ENCODE measurements at regions not wholly inside any gene's neighbourhood (a gene's known extent, or its start where the extent isn't known, plus 50 kb on each side); places are given as distances from the start of the nearest gene placed in this dataset.

DNA sequence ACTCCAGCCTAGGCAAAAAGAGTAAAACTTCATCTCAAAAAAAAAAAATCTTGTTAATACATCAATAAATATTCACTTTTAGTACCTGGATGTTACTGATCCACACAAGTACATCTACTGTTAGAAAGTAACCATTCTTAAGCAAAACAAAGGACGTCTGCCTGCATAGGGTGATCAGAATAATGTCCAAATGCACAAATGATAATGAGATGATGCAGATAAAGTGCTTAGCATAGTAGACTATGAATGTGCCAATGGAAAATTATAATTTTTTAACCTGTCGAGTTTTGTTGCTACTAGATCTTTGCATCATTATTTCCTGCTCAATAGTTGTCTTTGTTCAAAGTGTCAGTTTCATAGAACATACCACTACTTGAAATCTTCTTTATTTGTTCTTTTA lies 109.6 kb upstream of the IMMP2L start:
- H3K79me2 ChIP-seq (ENCODE audit: control insufficient read depth, insufficient read depth, low read length), result no peaks in the 10 kb centered on the region
- H3K4me2 ChIP-seq (ENCODE audit: control insufficient read depth, extremely low read depth, insufficient read depth, low read depth, low read length), result no peak overlapping the region
- DNase-seq (ENCODE audit: low read depth, low spot score) (no peak), FAIRE-seq (no peak)
- H3K27me3 ChIP-seq (ENCODE audit: control insufficient read depth, extremely low read depth, insufficient read depth, low read length), result peaks cover 5% of the 10 kb centered on the region
- no peak overlapping the region for H3K27ac ChIP-seq (ENCODE audit: control insufficient read depth, insufficient read depth, low read length)
- dilution Hi-C loops (cut with MboI; ENCODE audit: extremely low pct_ligation_motif_present, low sequenced_read_pairs), result no loop called here
- no peak for TF ChIP-seq EZH2 (IDR thresholded peaks at IDR 0.05; ENCODE audit: low read length)
- TF ChIP-seq, protein P1, sequence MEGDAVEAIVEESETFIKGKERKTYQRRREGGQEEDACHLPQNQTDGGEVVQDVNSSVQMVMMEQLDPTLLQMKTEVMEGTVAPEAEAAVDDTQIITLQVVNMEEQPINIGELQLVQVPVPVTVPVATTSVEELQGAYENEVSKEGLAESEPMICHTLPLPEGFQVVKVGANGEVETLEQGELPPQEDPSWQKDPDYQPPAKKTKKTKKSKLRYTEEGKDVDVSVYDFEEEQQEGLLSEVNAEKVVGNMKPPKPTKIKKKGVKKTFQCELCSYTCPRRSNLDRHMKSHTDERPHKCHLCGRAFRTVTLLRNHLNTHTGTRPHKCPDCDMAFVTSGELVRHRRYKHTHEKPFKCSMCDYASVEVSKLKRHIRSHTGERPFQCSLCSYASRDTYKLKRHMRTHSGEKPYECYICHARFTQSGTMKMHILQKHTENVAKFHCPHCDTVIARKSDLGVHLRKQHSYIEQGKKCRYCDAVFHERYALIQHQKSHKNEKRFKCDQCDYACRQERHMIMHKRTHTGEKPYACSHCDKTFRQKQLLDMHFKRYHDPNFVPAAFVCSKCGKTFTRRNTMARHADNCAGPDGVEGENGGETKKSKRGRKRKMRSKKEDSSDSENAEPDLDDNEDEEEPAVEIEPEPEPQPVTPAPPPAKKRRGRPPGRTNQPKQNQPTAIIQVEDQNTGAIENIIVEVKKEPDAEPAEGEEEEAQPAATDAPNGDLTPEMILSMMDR (optimal IDR thresholded peaks at IDR 0.05 in 1 of 3, IDR thresholded peaks at IDR 0.05 in 1 of 3, conservative IDR thresholded peaks at IDR 0.05 in 1 of 3; ENCODE audit: extremely low read depth in 1 of 3, insufficient read depth in 2 of 3, low read length in 3 of 3), result no peak
- no peaks in the 10 kb centered on the region for H4K20me1 ChIP-seq (ENCODE audit: control insufficient read depth, extremely low read depth, insufficient read depth, low read length)
- no peak overlapping the region for H2AFZ ChIP-seq (ENCODE audit: control insufficient read depth, low read length)
- H3K4me3 ChIP-seq (ENCODE audit: control insufficient read depth in 2 of 3, extremely low read depth in 1 of 3, insufficient read depth in 2 of 3, low read depth in 1 of 3, low read length in 3 of 3), result no peak overlapping the region
- H3K9me1 ChIP-seq (ENCODE audit: control insufficient read depth, extremely low read depth, insufficient read depth, low read length), result no peaks in the 10 kb centered on the region
- no peaks in the 10 kb centered on the region for H3K36me3 ChIP-seq (ENCODE audit: control insufficient read depth in 2 of 2, extremely low read depth in 1 of 2, insufficient read depth in 2 of 2, low read length in 2 of 2)
- no peaks in the 10 kb centered on the region for H3K4me1 ChIP-seq (ENCODE audit: control insufficient read depth, extremely low read depth, insufficient read depth, low read length)
- H3K9ac ChIP-seq (ENCODE audit: control insufficient read depth, extremely low read depth, insufficient read depth, low read length), result no peak overlapping the region
- H3K9me3 ChIP-seq (ENCODE audit: control insufficient read depth, low read depth, low read length), result no peaks in the 10 kb centered on the region

DNA sequence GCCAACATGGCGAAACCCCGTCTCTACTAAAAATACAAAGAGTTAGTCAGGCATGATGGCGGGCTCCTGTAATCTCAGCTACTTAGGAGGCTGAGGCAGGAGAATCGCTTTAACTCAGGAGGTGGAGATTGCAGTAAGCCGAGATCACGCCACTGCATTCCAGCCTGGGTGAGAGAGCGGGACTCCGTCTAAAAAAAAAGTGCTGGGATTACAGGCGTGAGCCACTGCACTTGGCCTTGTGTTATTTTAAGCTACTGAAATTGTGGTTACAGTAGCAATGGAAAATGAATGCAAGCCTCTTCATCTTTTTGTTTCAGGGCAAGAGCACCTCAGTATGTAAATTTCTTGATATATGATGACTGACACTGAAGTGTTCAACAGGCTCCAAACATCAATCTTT lies 106.4 kb upstream of the IMMP2L start:
- Histone ChIP-seq H3K27ac (ENCODE audit: control insufficient read depth, insufficient read depth, low read length) (no peak overlapping the region), H3K79me2 (ENCODE audit: control insufficient read depth, insufficient read depth, low read length) (no peaks in the 10 kb centered on the region), H3K36me3 (ENCODE audit: control insufficient read depth in 2 of 2, extremely low read depth in 1 of 2, insufficient read depth in 2 of 2, low read length in 2 of 2) (no peaks in the 10 kb centered on the region), H3K9me3 (ENCODE audit: control insufficient read depth, low read depth, low read length) (no peaks in the 10 kb centered on the region), H3K4me1 (ENCODE audit: control insufficient read depth, extremely low read depth, insufficient read depth, low read length) (no peaks in the 10 kb centered on the region), H3K4me3 (ENCODE audit: control insufficient read depth in 2 of 3, extremely low read depth in 1 of 3, insufficient read depth in 2 of 3, low read depth in 1 of 3, low read length in 3 of 3) (no peak overlapping the region), H3K4me2 (ENCODE audit: control insufficient read depth, extremely low read depth, insufficient read depth, low read depth, low read length) (no peak overlapping the region), H4K20me1 (ENCODE audit: control insufficient read depth, extremely low read depth, insufficient read depth, low read length) (no peaks in the 10 kb centered on the region), H2AFZ (ENCODE audit: control insufficient read depth, low read length) (no peak overlapping the region), H3K27me3 (ENCODE audit: control insufficient read depth, extremely low read depth, insufficient read depth, low read length) (no peaks in the 10 kb centered on the region), H3K9me1 (ENCODE audit: control insufficient read depth, extremely low read depth, insufficient read depth, low read length) (no peaks in the 10 kb centered on the region), H3K9ac (ENCODE audit: control insufficient read depth, extremely low read depth, insufficient read depth, low read length) (no peak overlapping the region)
- dilution Hi-C loops (cut with MboI; ENCODE audit: extremely low pct_ligation_motif_present, low sequenced_read_pairs), result no loop called here
- DNase-seq (ENCODE audit: low read depth, low spot score) (no peak), FAIRE-seq (no peak)
- TF ChIP-seq, protein P1 (optimal IDR thresholded peaks at IDR 0.05 in 1 of 3, IDR thresholded peaks at IDR 0.05 in 1 of 3, conservative IDR thresholded peaks at IDR 0.05 in 1 of 3; ENCODE audit: extremely low read depth in 1 of 3, insufficient read depth in 2 of 3, low read length in 3 of 3), result no peak
- TF ChIP-seq EZH2 (IDR thresholded peaks at IDR 0.05; ENCODE audit: low read length), result no peak
